Body of pancreas (tissue), 4 donors: ENCODE measurements at regions not wholly inside any gene's neighbourhood (a gene's known extent, or its start where the extent isn't known, plus 50 kb on each side); places are given as distances from the start of the nearest gene placed in this dataset.

Source experiments
- ATAC-seq: fragments of 150-250 bp; one replicate; pipeline ENCODE4 v1.9.1; 2016
- DNase-seq, 4 donors: peaks; one replicate each; pipeline ENCODE4 v3.0.0-alpha.2; 2019
- H3K27ac ChIP-seq, 4 donors: fragments of 200-600 bp; sonication (generic); 1 replicate in 3 of 4; 2 replicates in 1 of 4; pipeline versions ENCODE4 v1.5.1 to v1.6.1; 2016 to 2019; ENCODE audit warnings: mild to moderate bottlenecking in 1 of 4, mixed read lengths in 1 of 4, moderate library complexity in 1 of 4
- H3K27me3 ChIP-seq, 2 donors: fragments of 200-600 bp; sonication (generic); one replicate each; pipeline ENCODE4 v1.6.0; 2016; ENCODE audit warnings: mild to moderate bottlenecking in 1 of 2
- H3K36me3 ChIP-seq, 2 donors: fragments of 200-600 bp; sonication (generic); replicated peaks in 1 of 2; 2 replicates each; pipeline ENCODE4 v1.5.1; 2016; ENCODE audit warnings: low read depth in 2 of 2; ENCODE audit not compliant: insufficient read depth in 1 of 2
- H3K4me1 ChIP-seq: fragments of 200-600 bp; sonication (generic); one replicate; pipeline ENCODE4 v1.6.0; 2016
- H3K4me3 ChIP-seq, 2 donors: fragments of 200-600 bp; sonication (generic); 1 replicate in 1 of 2; 2 replicates in 1 of 2; pipeline ENCODE4 v1.5.1; 2016 to 2019
- H3K9me3 ChIP-seq, 3 donors: fragments of 200-600 bp; sonication (generic); 1 replicate in 2 of 3; 2 replicates in 1 of 3; pipeline ENCODE4 v1.5.1; 2016
- CTCF ChIP-seq, 7 experiments: fragments of 450-650 bp in 4 of 7; fragments of 200-600 bp in 3 of 7; sonication (generic) in 3 of 7; IDR thresholded peaks; one replicate each; pipeline ENCODE4 v1.5.1; 2016 to 2019; ENCODE audit warnings: antibody characterized with exemption in 7 of 7
- POLR2A ChIP-seq, 3 donors: fragments of 450-650 bp; IDR thresholded peaks; one replicate each; pipeline ENCODE4 v1.6.1; 2016; ENCODE audit warnings: antibody characterized with exemption in 3 of 3, mild to moderate bottlenecking in 2 of 3
- WGBS, 2 donors: methylation state at CpG; one replicate each; pipeline ENCODE4 v1.1.5; 2017; 5-methylcytosine and 5-hydroxymethylcytosine counted together
- intact Hi-C: fragments of 100-400 bp; cut with DNase I; formaldehyde crosslinking; loops from one replicate; pipeline ENCODE4 v1.15.1; 2023

- Histone ChIP-seq H3K4me3 (no peak overlapping the region), H3K27me3 (no peaks in the 10 kb centered on the region), H3K27ac (no peak overlapping the region), H3K4me1 (no peaks in the 10 kb centered on the region), H3K9me3 (no peaks in the 10 kb centered on the region), H3K36me3 (no peaks in the 10 kb centered on the region)
- intact Hi-C loops: no loop called here
- no peak for TF ChIP-seq CTCF (IDR thresholded peaks at IDR 0.05)
- no peak for TF ChIP-seq POLR2A (IDR thresholded peaks at IDR 0.05)
- DNase-seq (peak in 1 of 4 donors; percentile 5), ATAC-seq (no peak)
- WGBS, 2 donors: 74 to 95% methylated on average over 1 of the region's 1 CpG
Measured at GRCh38 chr2:155653176-155653575, 679.3 kb downstream of the NR4A2 start.

- Histone ChIP-seq H3K4me1 (no peaks in the 10 kb centered on the region), H3K9me3 (no peaks in the 10 kb centered on the region), H3K36me3 (no peaks in the 10 kb centered on the region), H3K4me3 (no peak overlapping the region), H3K27me3 (no peaks in the 10 kb centered on the region), H3K27ac (no peak overlapping the region)
- TF ChIP-seq POLR2A (IDR thresholded peaks at IDR 0.05) (no peak), CTCF (IDR thresholded peaks at IDR 0.05) (no peak)
- ATAC-seq: no peak
- 44 to 46% methylated on average over 6 of the region's 6 CpGs for WGBS, 2 donors
- DNase-seq: no peak
- intact Hi-C loops: no loop called here
Measured at GRCh38 chr2:155651851-155652250, 680.7 kb downstream of the NR4A2 start.

GRCh38 chr2:155645791-155646190, 686.7 kb downstream of the NR4A2 start:
- Histone ChIP-seq H3K27me3 (no peaks in the 10 kb centered on the region), H3K4me3 (no peak overlapping the region), H3K36me3 (no peaks in the 10 kb centered on the region), H3K4me1 (no peaks in the 10 kb centered on the region), H3K27ac (no peak overlapping the region), H3K9me3 (no peaks in the 10 kb centered on the region)
- ATAC-seq (no peak), DNase-seq (no peak)
- intact Hi-C loops: no loop called here
- TF ChIP-seq CTCF (IDR thresholded peaks at IDR 0.05) (no peak), POLR2A (IDR thresholded peaks at IDR 0.05) (no peak)

- no peaks in the 10 kb centered on the region for H3K27me3 ChIP-seq
- 39 to 46% methylated on average over 2 of the region's 2 CpGs for WGBS, 2 donors
- no peaks in the 10 kb centered on the region for H3K9me3 ChIP-seq
- no peaks in the 10 kb centered on the region for H3K36me3 ChIP-seq
- DNase-seq (no peak), ATAC-seq (no peak)
- H3K4me3 ChIP-seq: no peak overlapping the region
- no peak for TF ChIP-seq POLR2A (IDR thresholded peaks at IDR 0.05)
- no peak for TF ChIP-seq CTCF (IDR thresholded peaks at IDR 0.05)
- no peak overlapping the region for H3K27ac ChIP-seq
- H3K4me1 ChIP-seq: no peaks in the 10 kb centered on the region
- intact Hi-C loops: no loop called here
Measured at GRCh38 chr2:155643056-155643775, 689.3 kb downstream of the NR4A2 start.

- no peak overlapping the region for H3K27ac ChIP-seq
- DNase-seq (no peak), ATAC-seq (no peak)
- TF ChIP-seq POLR2A (IDR thresholded peaks at IDR 0.05): no peak
- TF ChIP-seq CTCF (IDR thresholded peaks at IDR 0.05): no peak
- no peak overlapping the region for H3K4me3 ChIP-seq
- intact Hi-C loops: no loop called here
- no peaks in the 10 kb centered on the region for H3K9me3 ChIP-seq
- no peaks in the 10 kb centered on the region for H3K36me3 ChIP-seq
- no peaks in the 10 kb centered on the region for H3K27me3 ChIP-seq
- WGBS, 2 donors: 42 to 43% methylated on average over 4 of the region's 4 CpGs
- H3K4me1 ChIP-seq: no peaks in the 10 kb centered on the region
Measured at GRCh38 chr2:155633887-155634570, 698.5 kb downstream of the NR4A2 start.
